ENCODE measurements at regions not wholly inside any gene's neighbourhood (a gene's known extent, or its start where the extent isn't known, plus 50 kb on each side); places are given as distances from the start of the nearest gene placed in this dataset.

GRCh38 chr5:126707080-126707479 is 69.9 kb upstream of the LMNB1 start:
- H3K4me1 ChIP-seq (replicated peaks in 1 of 2), result no peaks in the 10 kb centered on the region
- WGBS, 4 donors, result 67 to 78% (median 71%) methylated on average over 1 of the region's 1 CpG
- DNase-seq, result no peak

GRCh38 chr5:126715765-126716164 is 61.2 kb upstream of the LMNB1 start:
- H3K27me3 ChIP-seq, result no peaks in the 10 kb centered on the region
- no peaks in the 10 kb centered on the region for H3K4me1 ChIP-seq (replicated peaks in 1 of 2)
- WGBS, 4 donors, result 64 to 85% (median 77%) methylated on average over 3 of the region's 3 CpGs
- no peaks in the 10 kb centered on the region for H3K36me3 ChIP-seq (replicated peaks in 1 of 2)
- DNase-seq, result no peak
- H3K4me3 ChIP-seq, result no peak overlapping the region
- TF ChIP-seq CTCF (IDR thresholded peaks at IDR 0.05) (no peak), POLR2A (IDR thresholded peaks at IDR 0.05) (no peak)
- intact Hi-C loops (cut with DNase I), result no loop called here
- H3K9me3 ChIP-seq (replicated peaks in 1 of 3), result no peaks in the 10 kb centered on the region
- H3K27ac ChIP-seq, result no peak overlapping the region

More at GRCh38 chr5:126707080-126707479, 69.9 kb upstream of the LMNB1 start:
- intact Hi-C loops (cut with DNase I), result no loop called here
- Histone ChIP-seq H3K9me3 (replicated peaks in 1 of 3) (no peaks in the 10 kb centered on the region), H3K4me3 (no peak overlapping the region), H3K36me3 (replicated peaks in 1 of 2) (no peaks in the 10 kb centered on the region), H3K27me3 (no peaks in the 10 kb centered on the region), H3K27ac (no peak overlapping the region)
- TF ChIP-seq POLR2A (IDR thresholded peaks at IDR 0.05) (no peak), CTCF (IDR thresholded peaks at IDR 0.05) (no peak)

DNA sequence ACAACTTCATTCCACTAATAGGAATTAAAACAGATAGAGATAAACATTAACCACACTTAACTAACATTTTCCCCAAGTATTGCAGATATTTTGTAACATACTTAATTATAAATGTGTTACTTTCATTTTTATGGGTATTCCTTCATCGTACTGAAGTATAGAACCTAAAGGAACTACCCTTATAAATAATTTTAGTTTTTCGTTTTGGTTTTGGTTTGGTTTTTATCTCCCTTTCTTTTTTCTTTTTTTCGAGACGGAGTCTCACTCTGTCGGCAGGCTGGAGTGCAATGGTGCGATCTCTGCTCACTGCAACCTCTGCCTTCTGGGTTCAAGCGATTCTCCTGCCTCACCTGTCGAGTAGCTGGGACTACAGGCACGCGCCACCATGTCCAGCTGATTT is 60.1 kb upstream of the LMNB1 start:
- TF ChIP-seq POLR2A (IDR thresholded peaks at IDR 0.05) (no peak), CTCF (IDR thresholded peaks at IDR 0.05) (no peak)
- no peak for DNase-seq
- WGBS, 4 donors, result 85 to 92% (median 89%) methylated on average over 10 of the region's 10 CpGs
- no peak overlapping the region for H3K27ac ChIP-seq
- H3K9me3 ChIP-seq (replicated peaks in 1 of 3), result no peaks in the 10 kb centered on the region
- H3K36me3 ChIP-seq (replicated peaks in 1 of 2), result no peaks in the 10 kb centered on the region
- intact Hi-C loops (cut with DNase I), result no loop called here
- H3K4me3 ChIP-seq, result no peak overlapping the region
- no peaks in the 10 kb centered on the region for H3K27me3 ChIP-seq
- no peaks in the 10 kb centered on the region for H3K4me1 ChIP-seq (replicated peaks in 1 of 2)

DNA sequence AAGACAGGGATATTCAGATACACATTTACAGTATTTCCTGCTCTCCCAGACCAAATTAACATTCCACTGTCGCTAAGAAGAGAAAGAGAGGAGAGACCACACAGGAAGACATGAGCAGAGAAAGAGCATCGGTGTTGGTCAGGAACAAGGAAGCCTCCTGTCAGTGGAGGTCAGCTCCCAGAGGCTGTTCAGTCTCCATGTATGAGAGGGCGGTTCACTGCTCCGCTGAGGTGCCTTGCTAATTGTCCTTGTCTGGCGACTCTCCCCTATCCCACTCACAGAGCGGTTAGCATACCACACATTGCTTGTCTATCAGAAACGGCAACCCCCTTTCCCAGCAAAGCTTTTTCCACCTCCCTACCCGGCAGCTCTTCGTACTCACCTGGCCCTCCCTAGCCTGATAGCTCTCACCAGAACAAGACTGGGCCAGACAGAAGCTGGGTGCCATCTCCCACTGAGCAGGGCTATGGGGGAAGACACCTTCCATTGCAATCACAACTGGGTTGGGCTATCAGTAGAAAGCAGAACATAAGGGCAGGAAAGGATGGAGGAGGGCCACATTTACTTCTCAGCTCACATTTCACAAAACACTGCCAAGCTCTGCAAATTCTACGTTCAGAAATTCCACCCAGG is 58.6 kb upstream of the LMNB1 start:
- intact Hi-C loops (cut with DNase I), result no loop called here
- no peak for DNase-seq
- Histone ChIP-seq H3K27ac (no peak overlapping the region), H3K36me3 (replicated peaks in 1 of 2) (no peaks in the 10 kb centered on the region), H3K4me1 (replicated peaks in 1 of 2) (no peaks in the 10 kb centered on the region), H3K4me3 (no peak overlapping the region), H3K9me3 (replicated peaks in 1 of 3) (no peaks in the 10 kb centered on the region), H3K27me3 (no peaks in the 10 kb centered on the region)
- TF ChIP-seq POLR2A (IDR thresholded peaks at IDR 0.05), result no peak
- WGBS, 4 donors, result 28 to 48% (median 45%) methylated on average over 8 to 10 of the region's 10 CpGs

DNA sequence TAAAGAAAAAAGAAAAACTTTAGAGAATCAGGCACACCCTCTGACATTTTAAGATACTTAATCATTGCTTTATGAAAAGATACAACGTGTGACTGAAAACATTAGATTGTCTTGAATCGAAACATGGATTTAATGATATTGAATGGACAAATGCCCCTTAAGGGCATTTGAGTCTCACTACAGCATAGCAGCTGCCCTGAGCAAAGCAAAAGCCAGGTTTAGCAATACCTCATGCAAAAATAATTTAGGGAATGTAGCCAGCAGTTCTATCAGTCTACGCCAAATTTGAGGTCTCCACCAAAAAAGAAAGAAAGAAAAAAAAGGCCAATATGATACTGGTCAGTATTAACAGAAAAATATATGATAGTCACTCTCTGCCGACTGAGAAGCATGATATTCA is 56.6 kb upstream of the LMNB1 start:
- no peaks in the 10 kb centered on the region for H3K36me3 ChIP-seq (replicated peaks in 1 of 2)
- H3K4me3 ChIP-seq, result no peak overlapping the region
- H3K9me3 ChIP-seq (replicated peaks in 1 of 3), result no peaks in the 10 kb centered on the region
- 79 to 85% (median 84%) methylated on average over 4 of the region's 4 CpGs for WGBS, 4 donors
- no peaks in the 10 kb centered on the region for H3K27me3 ChIP-seq
- no peak overlapping the region for H3K27ac ChIP-seq
- TF ChIP-seq POLR2A (IDR thresholded peaks at IDR 0.05), result no peak
- TF ChIP-seq CTCF (IDR thresholded peaks at IDR 0.05), result no peak
- intact Hi-C loops (cut with DNase I), result no loop called here
- no peaks in the 10 kb centered on the region for H3K4me1 ChIP-seq (replicated peaks in 1 of 2)
- DNase-seq, result no peak
